Panc1 (cell line): ENCODE measurements at regions not wholly inside any gene's neighbourhood (a gene's known extent, or its start where the extent isn't known, plus 50 kb on each side); places are given as distances from the start of the nearest gene placed in this dataset.
"Not testable (repeated sequence)": the region's sequence is repeated elsewhere in the genome, so short reads cannot be mapped to it uniquely, and the experiment has no call there.

Experiments
- ATAC-seq: fragments of 200-7000 bp; cut with Tn5 transposase; 2 replicates; pipeline ENCODE4 v1.9.1; 2020; ENCODE audit warnings: mild to moderate bottlenecking, moderate library complexity
- BruUV-seq: library from RNA; stranded (reverse); fragments of 400-500 nt; replicated peaks from 2 replicates; lab custom pipeline; 2021; lab: Mats Ljungman, UMichigan
- CTCF ChIA-PET: fragments of 300-600 bp; sonication (Branson Sonifier 250); formaldehyde crosslinking; loops from one replicate; lab custom pipeline; 2022; ENCODE audit warnings: antibody characterized with exemption; lab: Charles Lee
- POLR2A ChIA-PET: fragments of 300-600 bp; sonication (Branson Sonifier 250); formaldehyde crosslinking; loops from one replicate; lab custom pipeline; 2022; ENCODE audit warnings: antibody characterized with exemption; lab: Charles Lee
- DNase-seq: peaks from one replicate; pipeline ENCODE4 v3.0.0-alpha.2; 2010; ENCODE audit warnings: low read depth, low spot score
- H3K27ac ChIP-seq: 2 replicates; pipeline ENCODE4 v1.5.1; 2011; ENCODE audit warnings: mild to moderate bottlenecking, low read length, inconsistent platforms
- H3K27me3 ChIP-seq: fragments of 200-500 bp; sonication (Bioruptor generic); 2 replicates; pipeline ENCODE4 v1.6.0; 2014; ENCODE audit warnings: low read length, inconsistent platforms; ENCODE audit not compliant: control insufficient read depth, insufficient read depth
- H3K36me3 ChIP-seq: fragments of 200-500 bp; sonication (Bioruptor generic); 2 replicates; pipeline ENCODE4 v1.5.1; 2014; ENCODE audit warnings: inconsistent platforms, mild to moderate bottlenecking, low read length, moderate library complexity; ENCODE audit not compliant: control insufficient read depth, insufficient read depth
- H3K4me1 ChIP-seq: 2 replicates; pipeline ENCODE4 v1.5.1; 2011; ENCODE audit warnings: inconsistent platforms, mild to moderate bottlenecking, low read length, moderate library complexity; ENCODE audit not compliant: control insufficient read depth, insufficient read depth
- H3K4me3 ChIP-seq, 2 experiments: 2 replicates each; pipeline ENCODE4 v1.5.1; 2011 to 2012; ENCODE audit warnings: low read depth in 2 of 2, low read length in 2 of 2, mild to moderate bottlenecking in 2 of 2, inconsistent platforms in 1 of 2, moderate library complexity in 1 of 2
- H3K9me3 ChIP-seq: fragments of 200-500 bp; sonication (Bioruptor generic); 2 replicates; pipeline ENCODE4 v1.5.1; 2014; ENCODE audit warnings: low read depth, mild to moderate bottlenecking, inconsistent platforms, low read length, moderate library complexity; ENCODE audit not compliant: control insufficient read depth, insufficient read depth
- POLR2AphosphoS5 ChIP-seq: IDR thresholded peaks from 2 replicates; pipeline ENCODE4 v1.6.1; 2012; ENCODE audit warnings: mild to moderate bottlenecking, low read depth, low read length, moderate library complexity
- SIN3A ChIP-seq: IDR thresholded peaks from 2 replicates; pipeline ENCODE4 v1.6.1; 2012; ENCODE audit warnings: low read depth, mild to moderate bottlenecking, low read length, moderate library complexity, borderline replicate concordance; ENCODE audit not compliant: insufficient read depth
- TCF7L2 ChIP-seq: IDR thresholded peaks from 2 replicates; pipeline ENCODE4 v1.6.1; 2011; ENCODE audit warnings: mild to moderate bottlenecking, low read depth, low read length, inconsistent platforms
- in situ Hi-C: cut with HindIII; loops from 2 replicates; pipeline ENCODE4 v1.10.0; 2016; ENCODE audit warnings: low sequenced_read_pairs, low pct_unique_long_range_greater_than_20kb
- intact Hi-C: fragments of 100-400 bp; cut with micrococcal nuclease; formaldehyde crosslinking; loops from one replicate; pipeline ENCODE4 v1.10.0; 2022; ENCODE audit not compliant: unreplicated experiment
- TF ChIP-seq, protein P1 (sequence below): fragments of 450-650 bp; IDR thresholded peaks from 2 replicates; pipeline ENCODE4 v1.5.1; 2017; ENCODE audit warnings: mild to moderate bottlenecking
- TF ChIP-seq, protein P2 (sequence below), 2 experiments: IDR thresholded peaks; 2 replicates each; pipeline ENCODE4 v1.6.1; 2011 to 2012; ENCODE audit warnings: low read depth in 2 of 2, control low read depth in 1 of 2, low read length in 1 of 2, mild to moderate bottlenecking in 1 of 2, moderate library complexity in 1 of 2; ENCODE audit not compliant: insufficient read depth in 1 of 2

DNA sequence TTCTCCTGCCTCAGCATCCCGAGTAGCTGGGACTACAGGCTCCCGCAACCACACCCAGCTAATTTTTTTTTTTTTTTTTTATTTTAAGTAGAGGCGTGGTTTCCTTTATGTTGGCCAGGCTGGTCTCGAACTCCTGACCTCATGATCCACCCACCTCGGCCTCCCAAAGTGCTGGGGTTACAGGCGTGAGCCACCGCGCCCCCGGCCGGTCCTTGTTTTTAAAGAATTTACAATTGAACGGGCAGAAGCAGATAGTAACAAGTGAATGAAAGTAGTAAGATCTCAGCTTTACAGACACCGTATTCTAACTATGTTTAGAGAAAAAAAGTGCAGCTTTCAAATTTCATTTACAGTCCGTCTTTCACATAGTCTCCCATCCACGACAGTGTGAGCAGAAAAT, 112.5 kb upstream of the VWC2 start:
- ATAC-seq, result no peak
- BruUV-seq, result no TSS peak
- CTCF ChIA-PET, result no interaction called here
- POLR2A ChIA-PET, result no interaction called here
- in situ Hi-C loops, result no loop called here
- Histone ChIP-seq H3K9me3 (no peaks in the 10 kb centered on the region), H3K27me3 (no peaks in the 10 kb centered on the region), H3K4me1 (no peaks in the 10 kb centered on the region), H3K36me3 (no peaks in the 10 kb centered on the region), H3K27ac (no peak overlapping the region), H3K4me3 (no peak overlapping the region)
- no peak for DNase-seq
- TF ChIP-seq, protein P1, sequence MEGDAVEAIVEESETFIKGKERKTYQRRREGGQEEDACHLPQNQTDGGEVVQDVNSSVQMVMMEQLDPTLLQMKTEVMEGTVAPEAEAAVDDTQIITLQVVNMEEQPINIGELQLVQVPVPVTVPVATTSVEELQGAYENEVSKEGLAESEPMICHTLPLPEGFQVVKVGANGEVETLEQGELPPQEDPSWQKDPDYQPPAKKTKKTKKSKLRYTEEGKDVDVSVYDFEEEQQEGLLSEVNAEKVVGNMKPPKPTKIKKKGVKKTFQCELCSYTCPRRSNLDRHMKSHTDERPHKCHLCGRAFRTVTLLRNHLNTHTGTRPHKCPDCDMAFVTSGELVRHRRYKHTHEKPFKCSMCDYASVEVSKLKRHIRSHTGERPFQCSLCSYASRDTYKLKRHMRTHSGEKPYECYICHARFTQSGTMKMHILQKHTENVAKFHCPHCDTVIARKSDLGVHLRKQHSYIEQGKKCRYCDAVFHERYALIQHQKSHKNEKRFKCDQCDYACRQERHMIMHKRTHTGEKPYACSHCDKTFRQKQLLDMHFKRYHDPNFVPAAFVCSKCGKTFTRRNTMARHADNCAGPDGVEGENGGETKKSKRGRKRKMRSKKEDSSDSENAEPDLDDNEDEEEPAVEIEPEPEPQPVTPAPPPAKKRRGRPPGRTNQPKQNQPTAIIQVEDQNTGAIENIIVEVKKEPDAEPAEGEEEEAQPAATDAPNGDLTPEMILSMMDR, result no peak
- TF ChIP-seq POLR2AphosphoS5 (no peak), TCF7L2 (no peak), SIN3A (no peak)
- TF ChIP-seq, protein P2, sequence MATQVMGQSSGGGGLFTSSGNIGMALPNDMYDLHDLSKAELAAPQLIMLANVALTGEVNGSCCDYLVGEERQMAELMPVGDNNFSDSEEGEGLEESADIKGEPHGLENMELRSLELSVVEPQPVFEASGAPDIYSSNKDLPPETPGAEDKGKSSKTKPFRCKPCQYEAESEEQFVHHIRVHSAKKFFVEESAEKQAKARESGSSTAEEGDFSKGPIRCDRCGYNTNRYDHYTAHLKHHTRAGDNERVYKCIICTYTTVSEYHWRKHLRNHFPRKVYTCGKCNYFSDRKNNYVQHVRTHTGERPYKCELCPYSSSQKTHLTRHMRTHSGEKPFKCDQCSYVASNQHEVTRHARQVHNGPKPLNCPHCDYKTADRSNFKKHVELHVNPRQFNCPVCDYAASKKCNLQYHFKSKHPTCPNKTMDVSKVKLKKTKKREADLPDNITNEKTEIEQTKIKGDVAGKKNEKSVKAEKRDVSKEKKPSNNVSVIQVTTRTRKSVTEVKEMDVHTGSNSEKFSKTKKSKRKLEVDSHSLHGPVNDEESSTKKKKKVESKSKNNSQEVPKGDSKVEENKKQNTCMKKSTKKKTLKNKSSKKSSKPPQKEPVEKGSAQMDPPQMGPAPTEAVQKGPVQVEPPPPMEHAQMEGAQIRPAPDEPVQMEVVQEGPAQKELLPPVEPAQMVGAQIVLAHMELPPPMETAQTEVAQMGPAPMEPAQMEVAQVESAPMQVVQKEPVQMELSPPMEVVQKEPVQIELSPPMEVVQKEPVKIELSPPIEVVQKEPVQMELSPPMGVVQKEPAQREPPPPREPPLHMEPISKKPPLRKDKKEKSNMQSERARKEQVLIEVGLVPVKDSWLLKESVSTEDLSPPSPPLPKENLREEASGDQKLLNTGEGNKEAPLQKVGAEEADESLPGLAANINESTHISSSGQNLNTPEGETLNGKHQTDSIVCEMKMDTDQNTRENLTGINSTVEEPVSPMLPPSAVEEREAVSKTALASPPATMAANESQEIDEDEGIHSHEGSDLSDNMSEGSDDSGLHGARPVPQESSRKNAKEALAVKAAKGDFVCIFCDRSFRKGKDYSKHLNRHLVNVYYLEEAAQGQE (IDR thresholded peaks at IDR 0.05; ENCODE audit: insufficient read depth in 1 of 2, low read depth in 2 of 2, low read length in 1 of 2), result no peak
- intact Hi-C loops, result no loop called here

DNA sequence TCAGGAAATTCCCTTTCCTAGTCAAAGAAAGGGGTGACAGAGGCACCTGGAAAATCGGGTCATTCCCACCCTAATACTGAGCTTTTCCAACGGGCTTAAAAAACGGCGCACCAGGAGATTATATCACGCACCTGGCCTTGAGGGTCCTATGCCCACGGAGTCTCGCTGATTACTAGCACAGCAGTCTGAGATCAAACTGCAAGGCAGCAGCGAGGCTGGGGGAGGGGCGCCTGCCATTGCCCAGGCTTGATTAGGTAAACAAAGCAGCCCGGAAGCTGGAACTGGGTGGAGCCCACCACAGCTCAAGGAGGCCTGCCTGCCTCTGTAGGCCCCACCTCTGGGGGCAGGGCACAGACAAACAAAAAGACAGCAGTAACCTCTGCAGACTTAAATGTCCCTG, 107.5 kb upstream of the VWC2 start:
- CTCF ChIA-PET, H3K36me3 ChIP-seq, H3K4me1 ChIP-seq, POLR2A ChIA-PET, H3K4me3 ChIP-seq, H3K9me3 ChIP-seq, intact Hi-C loops, H3K27me3 ChIP-seq, in situ Hi-C loops, BruUV-seq, ATAC-seq, DNase-seq, H3K27ac ChIP-seq: not testable (repeated sequence)

DNA sequence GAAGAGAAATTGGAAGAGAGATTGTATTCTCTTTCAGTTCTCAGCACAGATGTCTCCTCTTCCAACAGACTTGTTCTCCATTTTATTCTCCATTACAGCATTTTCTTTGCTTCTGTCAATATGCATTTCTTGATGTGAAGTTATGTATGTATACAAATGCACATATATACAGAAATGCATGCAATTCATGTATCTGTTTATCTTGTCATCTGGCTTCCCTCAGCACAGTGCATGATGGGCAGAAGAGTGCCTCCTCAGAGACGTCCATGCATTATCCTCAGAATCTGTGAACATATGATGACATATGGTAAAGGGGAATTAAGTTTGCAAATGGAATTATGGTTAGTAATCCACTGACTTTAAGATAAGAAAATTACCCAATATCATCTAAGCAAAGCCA, 106.7 kb upstream of the VWC2 start:
- Histone ChIP-seq H3K4me3 (no peak overlapping the region), H3K27ac (no peak overlapping the region), H3K27me3 (no peaks in the 10 kb centered on the region), H3K9me3 (peaks cover 3% of the 10 kb centered on the region; the same call in 1 of the 2 replicates), H3K36me3 (no peaks in the 10 kb centered on the region), H3K4me1 (no peaks in the 10 kb centered on the region)
- CTCF ChIA-PET, result no interaction called here
- ATAC-seq (no peak), DNase-seq (no peak)
- POLR2A ChIA-PET, result no interaction called here
- BruUV-seq, result no TSS peak
- in situ Hi-C loops, result no loop called here
- TF ChIP-seq, protein P1, result no peak
- TF ChIP-seq POLR2AphosphoS5 (no peak), TCF7L2 (no peak), SIN3A (no peak)
- TF ChIP-seq, protein P2 (IDR thresholded peaks at IDR 0.05; ENCODE audit: insufficient read depth in 1 of 2, low read depth in 2 of 2, low read length in 1 of 2), result no peak
- intact Hi-C loops, result no loop called here
